SU-DHL-6 (cell line): ENCODE measurements at regions not wholly inside any gene's neighbourhood (a gene's known extent, or its start where the extent isn't known, plus 50 kb on each side); places are given as distances from the start of the nearest gene placed in this dataset.

Experiments
- H2AFZ ChIP-seq: fragments of 200-600 bp; sonication (generic); 2 replicates; pipeline ENCODE4 v1.6.1; 2014; ENCODE audit warnings: low read depth, mild to moderate bottlenecking, moderate library complexity, mixed read lengths, antibody characterized with exemption, low read length; ENCODE audit not compliant: severe bottlenecking
- H3F3A ChIP-seq: fragments of 200-600 bp; shearing (Covaris generic); 2 replicates; pipeline ENCODE4 v1.6.0; 2016; ENCODE audit warnings: antibody characterized with exemption, mild to moderate bottlenecking; ENCODE audit not compliant: insufficient read depth
- H3K27ac ChIP-seq: fragments of 200-600 bp; sonication (generic); 2 replicates; pipeline ENCODE4 v1.5.1; 2016; ENCODE audit warnings: low read depth, mild to moderate bottlenecking, low read length, moderate library complexity, mixed read lengths
- H3K27me3 ChIP-seq: fragments of 200-600 bp; sonication (generic), shearing (Covaris generic); 2 replicates; pipeline ENCODE4 v1.6.0; 2014; ENCODE audit warnings: mild to moderate bottlenecking, low read length
- H3K36me3 ChIP-seq: fragments of 200-600 bp; sonication (generic); 2 replicates; pipeline ENCODE4 v1.6.1; 2014; ENCODE audit warnings: mild to moderate bottlenecking, low read length, mixed read lengths
- H3K4me2 ChIP-seq: fragments of 300-600, 200-600 bp; shearing (Covaris generic), sonication (generic); 2 replicates; pipeline ENCODE4 v1.6.0; 2014; ENCODE audit warnings: low read length, low read depth, mild to moderate bottlenecking; ENCODE audit not compliant: poor library complexity, severe bottlenecking
- H3K4me3 ChIP-seq: fragments of 200-600 bp; sonication (generic); 2 replicates; pipeline ENCODE4 v1.5.1; 2014; ENCODE audit warnings: antibody characterized with exemption, low read length, mild to moderate bottlenecking, mixed read lengths; ENCODE audit not compliant: insufficient read depth, poor library complexity, severe bottlenecking
- H3K79me2 ChIP-seq: fragments of 200-600 bp; sonication (generic); 2 replicates; pipeline ENCODE4 v1.6.1; 2014; ENCODE audit warnings: mild to moderate bottlenecking, low read length, moderate library complexity; ENCODE audit not compliant: insufficient read depth
- H3K9ac ChIP-seq: fragments of 200-600 bp; sonication (generic); 2 replicates; pipeline ENCODE4 v1.7.0; 2014; ENCODE audit warnings: mild to moderate bottlenecking, low read length
- H3K9me2 ChIP-seq: fragments of 200-600 bp; sonication (generic); replicated peaks from 2 replicates; pipeline ENCODE4 v1.6.1; 2014; ENCODE audit warnings: low read length; ENCODE audit not compliant: insufficient read depth
- H3K9me3 ChIP-seq: fragments of 200-600 bp; sonication (generic); 2 replicates; pipeline ENCODE4 v1.6.1; 2014; ENCODE audit warnings: low read length, mixed read lengths; ENCODE audit not compliant: insufficient read depth
- H4K20me1 ChIP-seq: fragments of 200-600 bp; sonication (generic); 2 replicates; pipeline ENCODE4 v1.6.1; 2014; ENCODE audit warnings: low read depth, mild to moderate bottlenecking, antibody characterized with exemption, low read length, moderate library complexity, mixed read lengths
- CTCF ChIP-seq: fragments of 200-600 bp; sonication (generic); IDR thresholded peaks from one replicate; pipeline ENCODE4 v1.5.1; 2017; ENCODE audit warnings: antibody characterized with exemption, mild to moderate bottlenecking, low read length, moderate library complexity; ENCODE audit not compliant: insufficient read depth, poor library complexity, severe bottlenecking
- EZH2phosphoT487 ChIP-seq: fragments of 200-600 bp; sonication (generic), shearing (Covaris generic); conservative IDR thresholded peaks from 2 replicates; pipeline ENCODE4 v1.6.1; 2018; ENCODE audit warnings: mild to moderate bottlenecking, antibody characterized with exemption, low read length, moderate library complexity, mixed read lengths

DNA sequence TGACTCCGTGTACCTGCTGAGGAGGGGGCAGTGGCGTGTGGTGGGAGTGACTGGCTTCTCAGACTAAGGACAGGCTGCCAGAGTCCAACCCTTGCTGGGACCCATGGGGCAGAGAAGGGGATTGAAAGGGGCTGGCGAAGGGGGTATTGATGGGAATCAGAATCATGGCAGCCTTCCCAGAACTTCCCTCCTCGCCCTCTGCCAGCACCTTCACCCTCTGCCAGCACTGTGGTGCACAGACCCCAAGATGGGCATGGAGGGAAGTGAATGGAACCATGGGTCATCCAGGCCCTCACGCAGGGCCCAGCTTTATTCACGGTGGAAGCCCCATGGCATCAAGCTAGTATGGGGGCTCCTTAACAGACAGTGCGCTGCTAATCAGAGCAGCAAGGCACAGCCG is 76.8 kb downstream of the IRX5 start:
- no peaks in the 10 kb centered on the region for H3K36me3 ChIP-seq
- no peaks in the 10 kb centered on the region for H3K27me3 ChIP-seq
- H3K27ac ChIP-seq = no peak overlapping the region
- H3K9ac ChIP-seq = no peak overlapping the region
- H3K9me3 ChIP-seq = no peaks in the 10 kb centered on the region
- H3K4me2 ChIP-seq = no peak overlapping the region
- no peaks in the 10 kb centered on the region for H3F3A ChIP-seq
- H2AFZ ChIP-seq = no peak overlapping the region
- H3K4me3 ChIP-seq = no peak overlapping the region
- TF ChIP-seq CTCF (no peak), EZH2phosphoT487 (no peak)
- H3K79me2 ChIP-seq = no peaks in the 10 kb centered on the region
- H4K20me1 ChIP-seq = no peaks in the 10 kb centered on the region
- no peaks in the 10 kb centered on the region for H3K9me2 ChIP-seq

- H3K9me2 ChIP-seq = no peaks in the 10 kb centered on the region
- no peak overlapping the region for H3K9ac ChIP-seq
- no peaks in the 10 kb centered on the region for H3K36me3 ChIP-seq
- H3K79me2 ChIP-seq = no peaks in the 10 kb centered on the region
- H3K27me3 ChIP-seq = no peaks in the 10 kb centered on the region
- TF ChIP-seq CTCF (no peak), EZH2phosphoT487 (no peak)
- no peak overlapping the region for H3K27ac ChIP-seq
- no peak overlapping the region for H2AFZ ChIP-seq
- H3F3A ChIP-seq = no peaks in the 10 kb centered on the region
- no peak overlapping the region for H3K4me2 ChIP-seq
- no peaks in the 10 kb centered on the region for H4K20me1 ChIP-seq
- H3K9me3 ChIP-seq = no peaks in the 10 kb centered on the region
- H3K4me3 ChIP-seq = no peak overlapping the region
These were observed 78.3 kb downstream of the IRX5 start for GRCh38 chr16:55008836-55009510.

- H4K20me1 ChIP-seq = no peaks in the 10 kb centered on the region
- H2AFZ ChIP-seq = no peak overlapping the region
- H3K4me3 ChIP-seq = no peak overlapping the region
- H3K79me2 ChIP-seq = no peaks in the 10 kb centered on the region
- H3K27ac ChIP-seq = no peak overlapping the region
- no peak for TF ChIP-seq CTCF
- TF ChIP-seq EZH2phosphoT487 = no peak
- H3K4me2 ChIP-seq = no peak overlapping the region
- H3F3A ChIP-seq = no peaks in the 10 kb centered on the region
- no peaks in the 10 kb centered on the region for H3K36me3 ChIP-seq
- no peak overlapping the region for H3K9ac ChIP-seq
- no peaks in the 10 kb centered on the region for H3K9me3 ChIP-seq
- H3K9me2 ChIP-seq = no peaks in the 10 kb centered on the region
- H3K27me3 ChIP-seq = no peaks in the 10 kb centered on the region
These were observed 78.9 kb downstream of the IRX5 start for GRCh38 chr16:55009581-55009980.
